GM06990 (cell line): ENCODE measurements at regions not wholly inside any gene's neighbourhood (a gene's known extent, or its start where the extent isn't known, plus 50 kb on each side); places are given as distances from the start of the nearest gene placed in this dataset.
"Not testable (repeated sequence)": the region's sequence is repeated elsewhere in the genome, so short reads cannot be mapped to it uniquely, and the experiment has no call there.

Experiments used
- DNase-seq: peaks from one replicate; pipeline ENCODE4 v3.0.0-alpha.2; 2011; ENCODE audit not compliant: insufficient read length; ENCODE audit errors: extremely low read depth
- H3K27me3 ChIP-seq: replicated peaks from 2 replicates; pipeline ENCODE4 v1.6.0; 2011; ENCODE audit warnings: low read length; ENCODE audit not compliant: control insufficient read depth, insufficient read depth
- H3K36me3 ChIP-seq: 2 replicates; pipeline ENCODE4 v1.5.1; 2011; ENCODE audit warnings: low read length; ENCODE audit not compliant: control insufficient read depth, insufficient read depth
- H3K4me3 ChIP-seq: replicated peaks from 2 replicates; pipeline ENCODE4 v1.5.1; 2011; ENCODE audit warnings: low read depth, mild to moderate bottlenecking, control low read depth, low read length
- TF ChIP-seq, protein P1 (sequence below): IDR thresholded peaks from 2 replicates; pipeline ENCODE4 v1.5.1; 2011; ENCODE audit warnings: low read length, control low read depth, mild to moderate bottlenecking, inconsistent platforms; ENCODE audit not compliant: insufficient read depth, poor library complexity, severe bottlenecking

DNA sequence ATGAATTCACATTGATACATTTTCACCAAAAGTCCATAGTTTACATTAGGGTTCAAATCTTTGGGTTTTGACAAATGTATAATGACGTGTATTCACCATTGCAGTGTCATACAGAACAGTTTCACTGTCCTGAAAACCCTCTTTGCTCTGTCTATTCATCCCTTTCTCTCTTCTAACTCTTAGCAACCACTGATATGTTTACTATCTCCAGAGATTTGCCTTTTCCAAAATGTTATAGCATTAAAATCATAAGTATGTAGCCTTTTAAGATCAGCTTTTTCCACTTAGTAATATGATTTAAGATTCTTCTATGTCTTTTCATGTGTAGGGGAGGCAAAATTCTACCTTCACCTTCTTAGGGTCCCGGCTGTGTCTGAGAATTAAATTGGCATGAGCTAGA, 203.8 kb downstream of the TPRG1 start:
- Histone ChIP-seq H3K36me3 (no peaks in the 10 kb centered on the region), H3K4me3 (no peak overlapping the region), H3K27me3 (no peaks in the 10 kb centered on the region)
- TF ChIP-seq, protein P1, sequence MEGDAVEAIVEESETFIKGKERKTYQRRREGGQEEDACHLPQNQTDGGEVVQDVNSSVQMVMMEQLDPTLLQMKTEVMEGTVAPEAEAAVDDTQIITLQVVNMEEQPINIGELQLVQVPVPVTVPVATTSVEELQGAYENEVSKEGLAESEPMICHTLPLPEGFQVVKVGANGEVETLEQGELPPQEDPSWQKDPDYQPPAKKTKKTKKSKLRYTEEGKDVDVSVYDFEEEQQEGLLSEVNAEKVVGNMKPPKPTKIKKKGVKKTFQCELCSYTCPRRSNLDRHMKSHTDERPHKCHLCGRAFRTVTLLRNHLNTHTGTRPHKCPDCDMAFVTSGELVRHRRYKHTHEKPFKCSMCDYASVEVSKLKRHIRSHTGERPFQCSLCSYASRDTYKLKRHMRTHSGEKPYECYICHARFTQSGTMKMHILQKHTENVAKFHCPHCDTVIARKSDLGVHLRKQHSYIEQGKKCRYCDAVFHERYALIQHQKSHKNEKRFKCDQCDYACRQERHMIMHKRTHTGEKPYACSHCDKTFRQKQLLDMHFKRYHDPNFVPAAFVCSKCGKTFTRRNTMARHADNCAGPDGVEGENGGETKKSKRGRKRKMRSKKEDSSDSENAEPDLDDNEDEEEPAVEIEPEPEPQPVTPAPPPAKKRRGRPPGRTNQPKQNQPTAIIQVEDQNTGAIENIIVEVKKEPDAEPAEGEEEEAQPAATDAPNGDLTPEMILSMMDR: no peak
- no peak for DNase-seq

GRCh38 chr3:189383630-189384029, 211.9 kb downstream of the TPRG1 start:
- Histone ChIP-seq H3K4me3 (no peak overlapping the region), H3K36me3 (no peaks in the 10 kb centered on the region), H3K27me3 (no peaks in the 10 kb centered on the region)
- no peak for DNase-seq
- TF ChIP-seq, protein P1: no peak

- not testable (repeated sequence) for DNase-seq, H3K36me3 ChIP-seq, H3K27me3 ChIP-seq
Observed at GRCh38 chr3:189385880-189386279, 214.1 kb downstream of the TPRG1 start.

GRCh38 chr3:189386739-189387138, 215.0 kb downstream of the TPRG1 start:
- no peak for DNase-seq
- H3K36me3 ChIP-seq: no peaks in the 10 kb centered on the region
- no peaks in the 10 kb centered on the region for H3K27me3 ChIP-seq
- TF ChIP-seq, protein P1: no peak
- H3K4me3 ChIP-seq: no peak overlapping the region

More at GRCh38 chr3:189385880-189386279, 214.1 kb downstream of the TPRG1 start:
- not testable (repeated sequence) for H3K4me3 ChIP-seq

DNA sequence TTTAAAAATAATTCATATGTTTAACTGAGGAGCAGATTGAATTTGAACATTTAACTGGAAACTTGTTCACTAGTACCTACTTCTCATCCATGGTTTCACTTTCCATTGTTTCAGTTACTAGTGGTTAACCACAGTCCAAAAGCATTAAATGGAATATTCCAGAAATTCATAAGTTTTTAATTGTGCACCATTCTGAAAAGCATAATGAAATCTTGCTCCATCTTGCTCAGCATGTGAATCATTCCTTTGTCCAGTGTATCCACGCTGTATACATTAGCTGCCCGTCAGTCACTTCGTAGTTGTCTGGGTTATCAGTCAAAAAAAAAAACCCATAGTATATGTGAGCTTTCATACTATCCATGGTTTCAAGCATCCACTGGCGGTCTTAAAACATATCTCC, 217.6 kb downstream of the TPRG1 start:
- TF ChIP-seq, protein P1: no peak
- no peak for DNase-seq
- no peak overlapping the region for H3K4me3 ChIP-seq
- no peaks in the 10 kb centered on the region for H3K36me3 ChIP-seq
- no peaks in the 10 kb centered on the region for H3K27me3 ChIP-seq

- Histone ChIP-seq H3K4me3 (no peak overlapping the region), H3K36me3 (no peaks in the 10 kb centered on the region), H3K27me3 (no peaks in the 10 kb centered on the region)
- TF ChIP-seq, protein P1: no peak
- DNase-seq: no peak
Observed at GRCh38 chr3:189393598-189393997, 221.8 kb downstream of the TPRG1 start.
